ENCODE measurements at regions not wholly inside any gene's neighbourhood (a gene's known extent, or its start where the extent isn't known, plus 50 kb on each side); places are given as distances from the start of the nearest gene placed in this dataset.
"Not testable (repeated sequence)": the region's sequence is repeated elsewhere in the genome, so short reads cannot be mapped to it uniquely, and the experiment has no call there.

- DNase-seq, result no peak
Observed at GRCh38 chr3:164927728-164928127, 150.6 kb downstream of the SI start.

GRCh38 chr3:164918905-164919304 is 159.4 kb downstream of the SI start:
- no peak for DNase-seq

DNA sequence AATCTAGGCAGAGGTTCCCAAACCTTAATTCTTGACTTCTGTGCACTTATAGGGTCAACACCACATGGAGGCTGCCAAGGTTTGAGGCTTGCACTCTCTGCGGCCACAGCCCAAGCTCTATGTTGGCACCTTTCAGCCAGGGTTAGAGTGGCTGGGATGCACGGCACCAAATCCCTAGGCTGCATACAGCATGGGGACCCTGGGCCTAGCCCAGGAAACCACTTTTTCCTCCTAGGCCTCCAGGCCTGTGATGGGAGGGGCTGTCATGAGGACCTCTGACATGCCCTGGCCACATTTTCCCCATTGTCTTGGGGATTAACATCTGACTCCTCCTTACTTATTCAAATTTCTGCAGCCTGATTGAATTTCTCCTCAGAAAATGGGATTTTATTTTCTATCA is 165.4 kb downstream of the SI start:
- no peak for DNase-seq

DNA sequence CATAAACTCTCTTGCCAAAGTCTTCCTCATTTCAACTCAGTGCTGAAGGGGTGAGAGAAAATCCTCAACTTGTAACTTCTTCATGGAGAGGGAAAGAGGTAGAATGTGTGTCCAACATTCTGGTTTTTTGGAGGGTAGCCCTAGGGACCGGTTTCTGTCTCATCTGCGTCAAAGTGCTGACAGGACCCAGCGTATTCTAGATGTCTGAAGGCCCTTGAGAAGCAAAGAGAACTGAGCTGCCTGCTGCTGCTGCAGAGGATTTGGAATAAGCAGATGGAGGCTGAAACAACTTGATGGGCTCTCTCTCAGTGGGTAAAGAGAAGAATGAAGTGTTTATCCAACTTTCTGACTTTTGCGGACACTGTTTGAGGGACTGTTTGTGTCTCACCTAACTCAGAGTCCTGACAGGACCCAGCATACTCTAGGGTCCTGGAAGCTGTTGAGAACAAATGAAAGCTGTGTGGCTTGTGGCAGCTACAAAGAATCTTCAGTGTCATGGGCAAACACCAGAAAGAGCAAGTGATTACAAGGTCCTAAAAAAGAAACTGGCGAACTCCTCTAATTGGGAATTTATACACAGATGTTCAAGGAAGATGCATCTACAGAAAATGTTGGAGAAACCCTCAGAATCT is 174.4 kb downstream of the SI start:
- DNase-seq, result no peak

DNA sequence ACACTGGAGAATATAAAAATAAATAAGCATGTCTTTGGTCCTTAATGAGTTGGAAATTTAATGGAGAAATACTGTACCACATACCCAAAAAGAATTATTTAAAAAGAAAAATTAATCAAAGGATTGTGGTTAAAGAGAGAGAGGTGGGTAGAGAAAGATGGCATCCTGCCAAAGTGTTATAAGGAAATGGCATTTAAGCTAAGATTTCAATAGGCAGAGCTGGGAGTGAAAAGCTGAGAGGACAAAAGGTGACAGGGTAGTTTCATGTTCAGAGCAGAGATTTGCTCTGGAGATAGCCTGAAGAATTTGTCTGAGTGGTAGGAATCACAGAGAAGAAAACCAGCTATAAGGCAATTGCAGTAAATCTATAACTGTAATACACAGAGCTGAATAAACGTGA is 181.0 kb downstream of the SI start:
- peak; percentile 4 for DNase-seq

DNA sequence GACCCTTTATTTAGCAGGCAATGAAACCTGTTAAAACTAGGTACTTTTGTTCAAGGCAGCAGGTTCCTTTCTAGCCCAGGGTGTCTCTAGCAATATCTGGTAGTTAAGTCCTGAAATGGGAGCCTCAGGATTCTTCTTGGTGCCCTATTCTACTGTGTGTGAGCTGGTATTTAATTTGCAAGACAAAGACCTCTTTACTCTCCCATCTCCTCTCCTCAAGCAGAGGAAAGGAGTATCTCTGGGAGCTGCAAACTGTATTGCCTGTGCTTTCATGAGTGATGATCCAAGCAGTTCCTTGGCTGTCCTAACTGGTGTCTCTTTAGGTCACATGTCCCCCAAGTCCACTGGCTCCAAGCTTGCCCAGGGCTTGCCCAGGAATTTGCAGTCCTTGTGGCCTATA is 188.2 kb downstream of the SI start:
- no peak for DNase-seq

GRCh38 chr3:164883171-164883570 is 195.1 kb downstream of the SI start:
- DNase-seq, result no peak

DNA sequence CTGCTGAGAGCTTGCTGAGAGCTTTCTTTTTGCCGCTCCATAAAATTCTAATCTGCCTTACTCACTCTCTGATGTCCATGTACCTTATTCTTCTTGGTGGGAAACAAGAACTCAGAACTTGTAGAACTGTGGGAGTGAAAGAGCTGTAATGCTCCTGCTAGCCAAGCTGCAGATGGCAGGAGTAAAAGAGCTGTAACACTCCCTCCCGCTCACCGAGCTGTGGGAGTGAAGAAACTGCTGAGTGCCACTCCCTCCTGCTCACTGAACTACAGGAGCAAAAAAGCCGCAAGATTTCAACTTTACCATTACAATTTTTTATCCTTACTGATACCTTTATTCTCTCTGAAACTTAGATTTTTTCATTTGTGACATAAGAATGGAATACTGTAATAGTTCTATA is 199.1 kb downstream of the SI start:
- no peak for DNase-seq

- no peak for DNase-seq
Observed at GRCh38 chr3:164864454-164864853, 213.8 kb downstream of the SI start.

- DNase-seq, result no peak
Observed at GRCh38 chr3:164852866-164853265, 225.4 kb downstream of the SI start.

DNA sequence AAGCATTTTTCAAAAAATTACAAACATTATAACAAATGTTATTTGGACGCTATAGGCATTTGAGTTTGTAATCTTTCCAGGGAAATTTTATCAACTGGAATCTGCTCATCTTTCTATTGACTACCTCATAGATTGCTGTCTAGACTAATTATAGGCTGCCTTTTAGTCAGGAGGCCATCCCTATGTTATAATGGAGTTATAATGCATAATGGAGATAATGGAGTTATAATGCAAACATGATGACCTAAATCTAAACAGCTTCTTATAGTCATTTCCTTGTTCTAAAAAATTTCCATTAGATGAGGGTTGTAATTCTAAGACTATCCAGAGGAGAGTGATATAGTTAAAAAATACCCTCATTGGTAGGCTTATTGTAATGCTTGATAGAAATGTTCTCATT is 226.4 kb downstream of the SI start:
- DNase-seq, result no peak

GRCh38 chr3:164851204-164851603 is 227.1 kb downstream of the SI start:
- DNase-seq, result no peak

DNA sequence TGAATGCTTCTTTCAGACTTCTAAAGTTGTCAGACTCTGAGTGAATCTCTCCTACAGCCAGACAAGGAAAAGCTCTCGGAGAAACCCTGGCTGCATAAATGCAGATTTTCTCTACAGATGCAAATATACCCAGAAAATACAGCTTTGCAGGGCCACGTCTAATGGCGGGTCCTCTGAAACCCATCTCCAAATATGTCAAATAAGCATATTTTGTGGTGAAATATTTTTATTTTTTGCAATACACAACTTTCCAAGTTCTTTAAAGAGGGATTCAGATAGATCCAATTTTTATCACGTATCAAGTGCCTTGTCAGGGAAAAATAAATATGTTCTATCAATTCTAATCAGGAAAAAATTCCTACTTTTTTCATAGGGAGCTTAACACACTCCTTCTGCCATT is 229.4 kb downstream of the SI start:
- no peak for DNase-seq

DNA sequence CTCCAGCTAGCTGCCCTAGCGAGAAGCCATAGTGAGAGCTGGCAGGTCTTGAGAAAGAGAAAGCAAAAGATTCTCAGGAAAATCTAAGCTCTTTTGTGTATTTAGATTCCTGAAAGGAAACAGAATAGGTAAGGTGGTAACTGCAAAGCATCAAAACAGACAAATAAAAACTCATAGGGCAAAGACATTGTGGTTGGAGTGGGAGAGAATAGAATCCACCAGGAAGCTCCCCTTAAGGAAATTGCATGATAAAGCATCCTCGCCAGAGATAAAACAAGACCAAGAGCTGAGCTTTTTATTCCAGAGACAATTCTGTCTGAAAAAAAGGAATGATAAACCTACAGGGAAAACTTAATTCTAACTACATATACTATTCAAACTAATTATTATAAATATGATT is 232.6 kb downstream of the SI start:
- DNase-seq, result no peak

DNA sequence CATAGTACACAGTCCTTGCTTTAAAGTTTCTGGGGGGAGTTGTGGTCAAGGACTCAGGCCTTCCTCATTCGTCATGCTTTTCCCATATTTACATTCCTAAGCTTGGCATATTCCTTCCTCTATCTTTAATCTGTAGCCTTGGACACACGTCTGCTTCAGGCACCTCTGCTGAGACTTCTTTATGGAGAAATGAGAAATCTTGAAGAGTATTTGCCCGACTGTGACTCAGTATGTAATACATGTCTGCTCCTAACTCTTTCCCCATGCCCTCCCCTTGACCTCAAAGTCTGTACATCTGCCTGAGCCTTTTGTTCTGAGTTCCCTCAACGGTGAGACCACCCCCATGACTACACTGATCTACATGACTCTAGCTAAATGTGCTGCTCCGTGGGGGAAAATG is 246.1 kb downstream of the SI start:
- no peak for DNase-seq

DNA sequence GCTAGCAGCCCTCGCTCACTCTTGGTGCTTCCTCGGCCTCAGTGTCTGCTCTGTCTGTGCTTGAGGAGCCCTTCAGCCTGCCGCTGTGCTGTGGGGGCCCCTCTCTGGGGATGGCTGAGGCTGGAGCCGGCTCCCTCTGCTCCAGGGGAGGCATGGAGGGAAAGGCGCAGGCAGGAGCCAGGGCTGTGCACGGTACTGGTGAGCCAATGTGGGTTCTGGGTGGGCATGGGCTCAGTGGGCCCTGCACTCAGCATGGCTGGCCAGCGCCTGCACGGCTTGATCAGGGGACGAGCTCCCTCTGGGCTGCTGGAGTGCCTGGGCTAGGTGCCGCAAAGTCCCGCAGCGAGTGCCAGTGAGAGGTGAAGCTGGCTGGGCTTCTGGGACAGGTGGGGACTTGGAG is 260.0 kb downstream of the SI start:
- no peak for DNase-seq

DNA sequence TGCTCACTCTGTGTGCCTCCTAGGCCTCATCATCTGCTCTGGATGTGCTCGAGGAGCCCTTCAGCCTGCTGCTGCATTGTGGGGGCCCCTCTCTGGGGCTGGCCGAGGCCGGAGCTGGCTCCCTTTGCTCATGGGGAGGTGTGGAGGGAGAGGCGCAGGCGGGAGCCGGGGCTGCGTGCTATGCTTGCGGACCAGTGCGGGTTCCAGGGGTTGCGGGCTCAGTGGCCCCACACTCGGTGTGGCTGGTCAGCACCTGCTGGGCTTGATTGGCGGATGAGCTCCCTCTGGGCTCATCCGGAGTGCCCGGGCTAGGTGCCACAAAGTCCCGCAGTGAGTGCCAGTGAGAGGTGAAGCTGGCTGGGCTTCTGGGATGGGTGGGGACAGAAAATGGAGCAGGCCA is 264.2 kb downstream of the SI start:
- no peak for DNase-seq

- DNase-seq, result no peak
Observed at GRCh38 chr3:164812042-164812441, 266.3 kb downstream of the SI start.

DNA sequence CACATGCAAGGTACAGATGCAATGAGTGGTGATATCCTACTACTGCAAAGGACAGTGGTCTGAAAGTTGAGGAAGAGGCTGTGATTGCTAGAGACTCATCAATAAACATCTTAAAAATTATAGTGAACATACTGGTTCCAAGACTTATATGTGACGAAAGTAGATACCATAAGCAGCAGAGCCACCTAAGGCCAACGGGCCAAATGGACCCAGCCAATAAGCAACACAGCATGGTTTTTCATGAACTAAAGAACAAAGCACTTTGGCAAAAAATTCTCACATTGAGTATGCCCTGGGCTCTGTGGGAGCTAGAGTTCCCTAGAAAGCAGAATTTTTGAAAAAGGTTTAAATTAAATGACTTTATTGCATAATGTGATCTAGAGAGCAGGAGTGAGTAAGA is 272.1 kb downstream of the SI start:
- DNase-seq, result no peak

- no peak for DNase-seq
Observed at GRCh38 chr3:164794099-164794498, 284.2 kb downstream of the SI start.

DNA sequence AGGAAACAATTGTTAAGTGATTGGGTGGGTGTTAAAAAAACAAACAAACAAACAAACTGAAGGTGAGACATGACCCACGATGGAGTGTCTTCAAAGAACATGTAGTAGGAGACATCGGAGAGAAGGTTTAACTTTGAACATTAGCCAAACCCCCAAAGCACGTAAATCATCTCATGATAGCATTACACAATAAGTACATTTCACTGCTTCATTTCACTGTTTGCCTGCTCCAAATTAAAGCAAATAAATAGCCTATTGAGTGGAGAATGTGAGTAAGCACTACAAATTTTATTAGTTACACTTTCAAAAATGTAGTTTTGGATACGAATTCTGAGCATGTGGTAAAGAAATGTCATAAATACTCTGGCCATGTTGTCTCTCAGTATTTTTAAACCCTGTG is 287.0 kb downstream of the SI start:
- no peak for DNase-seq

DNA sequence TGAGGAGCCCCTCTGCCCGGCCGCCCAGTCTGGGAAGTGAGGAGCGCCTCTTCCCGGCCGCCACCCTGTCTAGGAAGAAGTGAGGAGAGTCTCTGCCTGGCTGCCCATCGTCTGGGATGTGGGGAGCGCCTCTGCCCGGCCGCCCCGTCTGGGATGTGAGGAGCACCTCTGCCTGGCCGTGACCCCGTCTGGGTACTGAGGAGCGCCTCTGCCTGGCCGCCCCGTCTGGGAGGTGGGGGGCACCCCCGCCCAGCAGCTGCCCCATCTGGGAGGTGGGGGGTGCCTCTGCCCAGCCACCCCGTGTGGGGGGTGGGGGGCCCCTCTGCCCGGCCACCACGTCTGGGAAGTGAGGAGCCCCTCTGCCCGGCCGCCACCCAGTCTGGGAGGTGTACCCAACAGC is 293.9 kb downstream of the SI start:
- not testable (repeated sequence) for DNase-seq

DNA sequence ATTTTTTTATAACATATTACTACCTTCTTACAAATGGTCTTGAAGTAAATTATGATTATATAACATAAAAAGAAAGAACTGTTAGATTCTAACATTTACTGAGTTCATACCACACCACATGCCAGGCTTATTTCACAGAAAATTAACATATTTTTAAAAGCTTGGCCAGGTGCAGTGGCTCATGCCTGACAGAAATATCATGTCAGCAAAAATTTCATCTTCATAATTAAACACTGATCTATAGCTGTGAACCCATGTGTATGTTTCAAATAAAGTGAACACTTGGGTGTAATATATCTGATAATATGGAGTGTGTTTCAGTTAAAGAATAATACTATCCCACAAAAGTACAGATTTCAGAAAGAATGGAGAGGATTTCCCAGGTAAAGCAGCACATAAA is 296.5 kb downstream of the SI start:
- no peak for DNase-seq

DNA sequence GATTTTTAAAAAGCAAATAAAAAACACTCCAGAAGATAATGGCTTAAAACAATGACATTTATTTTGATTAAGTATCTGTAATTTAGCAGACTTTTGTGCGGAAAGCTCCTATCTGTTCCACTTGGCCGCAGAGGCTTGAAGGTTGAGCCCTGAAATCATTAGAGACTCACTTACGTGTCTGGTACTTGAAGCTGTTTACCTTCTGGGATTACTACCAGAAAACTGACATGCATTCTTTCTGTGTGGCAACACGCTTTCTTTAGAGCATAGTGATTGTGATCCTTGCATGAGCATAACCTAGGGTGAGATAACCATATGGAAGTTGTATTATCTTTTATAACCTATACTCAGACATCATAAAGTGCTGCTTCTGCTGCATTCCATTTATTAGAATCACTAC is 298.5 kb downstream of the SI start:
- DNase-seq, result no peak

GRCh38 chr3:164752812-164753211 is 325.5 kb downstream of the SI start:
- no peak for DNase-seq

- no peak for DNase-seq
Observed at GRCh38 chr3:164748626-164749025, 329.7 kb downstream of the SI start.

Measured in NCI-H2107 (cell line).